ENCODE measurements at regions not wholly inside any gene's neighbourhood (a gene's known extent, or its start where the extent isn't known, plus 50 kb on each side); places are given as distances from the start of the nearest gene placed in this dataset.
"Not testable (repeated sequence)": the region's sequence is repeated elsewhere in the genome, so short reads cannot be mapped to it uniquely, and the experiment has no call there.

DNA sequence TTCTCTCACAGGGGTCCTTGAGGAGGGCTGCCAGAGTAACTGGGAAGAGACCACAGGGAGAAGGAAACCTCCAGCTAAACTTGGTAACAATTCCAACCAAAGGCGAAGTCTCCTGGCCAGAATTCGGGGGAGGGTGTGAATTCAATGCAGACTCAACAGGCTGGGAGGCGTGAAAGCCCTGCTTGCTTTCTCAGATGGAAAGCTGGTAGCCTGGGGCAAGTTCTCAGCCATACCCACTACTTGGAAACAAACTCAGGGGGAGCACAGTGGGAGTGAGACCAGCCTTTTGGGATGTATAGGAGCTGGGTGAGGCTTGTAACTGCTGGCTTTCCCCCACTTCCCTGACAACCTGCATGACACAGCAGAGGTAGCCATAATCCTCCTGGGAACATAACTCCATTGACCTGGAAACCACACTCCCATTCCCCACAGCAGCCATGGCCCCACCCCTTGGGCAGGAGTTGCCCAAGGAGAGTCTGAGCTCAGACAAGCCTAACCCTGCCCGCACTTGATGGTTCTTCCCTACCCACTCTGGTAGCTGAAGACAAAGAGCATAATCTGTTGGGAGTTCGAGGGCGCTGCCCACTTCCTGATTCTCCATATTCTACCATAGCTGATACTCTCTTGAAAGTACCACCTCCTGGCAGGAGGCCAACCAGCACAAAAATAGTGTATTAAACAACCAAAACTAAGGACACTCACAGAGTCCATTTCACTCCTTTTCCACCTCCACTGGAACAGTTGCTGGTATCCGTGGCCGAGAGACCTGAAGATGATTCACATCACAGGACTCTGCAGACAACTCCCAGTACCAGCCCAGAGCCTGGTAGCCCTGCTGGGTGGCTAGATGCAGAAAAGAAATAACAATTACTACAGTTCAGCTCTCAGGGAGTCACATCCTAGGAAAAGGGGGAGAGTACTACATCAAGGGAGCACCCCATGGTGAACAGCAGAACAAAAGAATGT is 123.8 kb downstream of the FAM170A start:
- DNase-seq (ENCODE audit: low read depth), result no peak
- TF ChIP-seq, protein P1, sequence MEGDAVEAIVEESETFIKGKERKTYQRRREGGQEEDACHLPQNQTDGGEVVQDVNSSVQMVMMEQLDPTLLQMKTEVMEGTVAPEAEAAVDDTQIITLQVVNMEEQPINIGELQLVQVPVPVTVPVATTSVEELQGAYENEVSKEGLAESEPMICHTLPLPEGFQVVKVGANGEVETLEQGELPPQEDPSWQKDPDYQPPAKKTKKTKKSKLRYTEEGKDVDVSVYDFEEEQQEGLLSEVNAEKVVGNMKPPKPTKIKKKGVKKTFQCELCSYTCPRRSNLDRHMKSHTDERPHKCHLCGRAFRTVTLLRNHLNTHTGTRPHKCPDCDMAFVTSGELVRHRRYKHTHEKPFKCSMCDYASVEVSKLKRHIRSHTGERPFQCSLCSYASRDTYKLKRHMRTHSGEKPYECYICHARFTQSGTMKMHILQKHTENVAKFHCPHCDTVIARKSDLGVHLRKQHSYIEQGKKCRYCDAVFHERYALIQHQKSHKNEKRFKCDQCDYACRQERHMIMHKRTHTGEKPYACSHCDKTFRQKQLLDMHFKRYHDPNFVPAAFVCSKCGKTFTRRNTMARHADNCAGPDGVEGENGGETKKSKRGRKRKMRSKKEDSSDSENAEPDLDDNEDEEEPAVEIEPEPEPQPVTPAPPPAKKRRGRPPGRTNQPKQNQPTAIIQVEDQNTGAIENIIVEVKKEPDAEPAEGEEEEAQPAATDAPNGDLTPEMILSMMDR (conservative IDR thresholded peaks at IDR 0.05; ENCODE audit: low read length), result no peak
- no peak overlapping the region for H3K4me3 ChIP-seq (ENCODE audit: low read length)

DNA sequence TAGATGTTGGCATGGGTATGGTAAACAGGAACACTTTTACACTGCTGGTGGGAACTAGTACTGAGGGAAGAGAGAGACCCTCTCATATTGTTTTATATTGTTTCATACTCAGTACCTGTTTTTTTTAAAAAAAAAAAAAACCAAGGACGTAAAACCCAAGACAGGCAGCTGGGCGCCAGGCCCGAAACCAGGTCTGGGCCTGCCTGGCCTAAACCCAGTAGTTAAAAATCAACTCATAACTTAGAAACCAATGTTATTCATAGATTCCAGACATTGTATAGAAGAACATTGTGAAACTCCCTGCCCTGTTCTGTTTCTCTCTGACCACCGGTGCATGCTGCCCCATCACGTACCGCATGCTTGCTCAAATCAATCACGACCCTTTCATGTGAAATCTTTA is 125.5 kb downstream of the FAM170A start:
- DNase-seq (ENCODE audit: low read depth); H3K4me3 ChIP-seq (ENCODE audit: low read length): not testable (repeated sequence)

DNA sequence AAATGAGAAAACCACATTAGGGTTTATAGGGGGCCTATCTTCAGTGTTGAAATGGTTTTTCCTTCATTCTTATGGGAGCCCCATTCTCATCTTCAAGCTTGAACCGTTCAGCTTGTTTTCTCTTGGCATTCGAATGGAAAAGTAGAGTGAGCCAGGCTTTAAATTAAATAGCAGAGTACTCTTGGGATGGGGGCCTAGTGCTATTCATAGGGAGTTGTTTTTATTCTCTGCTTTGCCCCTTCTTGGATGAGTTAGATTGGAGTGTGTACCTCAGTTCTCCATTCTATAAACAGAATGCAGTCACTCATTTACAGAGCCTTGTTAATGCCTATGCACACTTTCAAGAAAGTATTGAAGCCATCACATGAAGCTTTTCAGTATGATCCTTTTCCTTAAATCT is 127.9 kb downstream of the FAM170A start:
- DNase-seq (ENCODE audit: low read depth), result no peak
- H3K4me3 ChIP-seq (ENCODE audit: low read length), result no peak overlapping the region
- TF ChIP-seq, protein P1 (conservative IDR thresholded peaks at IDR 0.05; ENCODE audit: low read length), result no peak

DNA sequence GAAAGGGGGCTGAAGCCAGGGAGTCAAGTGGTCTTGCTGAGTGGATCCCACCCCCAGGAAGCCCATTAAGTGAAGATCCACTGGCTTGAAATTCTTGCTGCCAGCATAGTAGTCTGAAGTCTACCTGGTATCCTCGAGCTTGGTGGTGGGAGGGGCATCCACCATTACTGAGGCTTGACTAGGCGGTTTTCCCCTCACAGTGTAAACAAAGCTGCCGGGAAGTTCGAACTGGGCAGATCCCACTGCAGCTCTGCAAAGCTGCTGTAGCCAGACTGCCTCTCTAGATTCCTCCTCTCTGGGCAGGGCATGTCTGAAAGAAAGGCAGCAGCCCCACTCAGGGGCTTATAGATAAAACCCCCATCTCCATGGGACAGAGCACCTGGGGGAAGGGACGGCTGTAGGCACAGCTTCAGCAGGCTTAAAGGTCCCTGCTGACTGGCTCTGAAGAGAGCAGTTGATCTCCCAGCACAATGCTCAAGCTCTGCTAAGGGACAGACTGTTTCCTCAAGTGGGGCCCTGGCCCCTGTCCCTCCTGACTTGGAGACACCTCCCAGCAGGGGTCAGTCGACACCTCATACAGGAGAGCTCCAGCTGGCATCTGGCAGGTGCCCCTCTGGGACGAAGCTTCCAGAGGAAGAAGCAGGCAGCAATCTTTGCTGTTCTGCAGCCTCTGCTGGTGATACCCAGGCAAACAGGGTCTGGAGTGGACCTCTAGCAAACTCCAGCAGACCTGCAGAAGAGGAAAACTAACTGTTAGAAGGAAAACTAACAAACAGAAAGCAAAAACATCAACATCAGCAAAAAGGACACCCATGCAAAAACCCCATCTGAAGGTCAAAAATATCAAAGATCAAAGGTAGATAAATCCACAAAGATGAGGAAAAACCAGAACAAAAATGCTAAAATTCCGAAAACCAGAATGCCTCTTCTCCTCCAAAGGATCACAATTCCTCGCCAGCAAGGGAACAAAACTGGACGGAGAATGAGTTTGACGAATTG is 140.6 kb downstream of the FAM170A start:
- not testable (repeated sequence) for H3K4me3 ChIP-seq (ENCODE audit: low read length); DNase-seq (ENCODE audit: low read depth)

DNA sequence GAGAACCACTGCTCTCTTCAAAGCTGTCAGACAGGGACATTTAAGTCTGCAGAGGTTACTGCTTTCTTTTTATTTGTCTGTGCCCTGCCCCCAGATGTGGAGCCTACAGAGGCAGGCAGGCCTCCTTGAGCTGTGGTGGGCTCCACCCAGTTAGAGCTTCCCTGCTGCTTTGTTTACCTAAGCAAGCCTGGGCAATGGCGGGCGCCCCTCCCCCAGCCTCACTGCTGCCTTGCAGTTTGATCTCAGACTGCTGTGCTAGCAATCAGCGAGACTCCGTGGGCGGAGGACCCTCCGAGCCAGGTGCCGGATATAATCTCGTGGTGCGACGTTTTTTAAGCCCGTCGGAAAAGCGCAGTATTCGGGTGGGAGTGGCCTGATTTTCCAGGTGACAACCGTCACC is 150.8 kb downstream of the FAM170A start:
- not testable (repeated sequence) for H3K4me3 ChIP-seq (ENCODE audit: low read length); DNase-seq (ENCODE audit: low read depth)

DNA sequence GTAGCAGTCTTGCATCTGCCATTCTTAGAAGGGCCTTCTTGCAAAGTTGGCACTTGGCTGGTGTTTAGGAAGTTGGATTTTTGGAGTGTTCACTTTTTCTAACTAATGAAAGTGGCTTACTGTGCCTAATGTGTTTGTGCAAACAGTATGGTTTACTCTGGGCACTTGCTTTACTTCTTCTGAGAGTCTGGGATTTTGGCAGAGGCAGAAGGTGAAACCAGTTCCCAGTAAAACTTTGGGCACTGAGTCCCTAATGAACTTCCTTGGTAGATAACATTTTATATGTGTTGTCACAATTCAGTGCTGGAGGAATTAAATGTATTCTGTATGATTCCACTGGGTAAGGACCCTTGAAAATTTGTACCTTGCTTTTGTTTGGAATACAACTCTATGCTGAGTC is 155.7 kb downstream of the FAM170A start:
- no peak for DNase-seq (ENCODE audit: low read depth)
- TF ChIP-seq, protein P1 (conservative IDR thresholded peaks at IDR 0.05; ENCODE audit: low read length), result no peak
- no peak overlapping the region for H3K4me3 ChIP-seq (ENCODE audit: low read length)

DNA sequence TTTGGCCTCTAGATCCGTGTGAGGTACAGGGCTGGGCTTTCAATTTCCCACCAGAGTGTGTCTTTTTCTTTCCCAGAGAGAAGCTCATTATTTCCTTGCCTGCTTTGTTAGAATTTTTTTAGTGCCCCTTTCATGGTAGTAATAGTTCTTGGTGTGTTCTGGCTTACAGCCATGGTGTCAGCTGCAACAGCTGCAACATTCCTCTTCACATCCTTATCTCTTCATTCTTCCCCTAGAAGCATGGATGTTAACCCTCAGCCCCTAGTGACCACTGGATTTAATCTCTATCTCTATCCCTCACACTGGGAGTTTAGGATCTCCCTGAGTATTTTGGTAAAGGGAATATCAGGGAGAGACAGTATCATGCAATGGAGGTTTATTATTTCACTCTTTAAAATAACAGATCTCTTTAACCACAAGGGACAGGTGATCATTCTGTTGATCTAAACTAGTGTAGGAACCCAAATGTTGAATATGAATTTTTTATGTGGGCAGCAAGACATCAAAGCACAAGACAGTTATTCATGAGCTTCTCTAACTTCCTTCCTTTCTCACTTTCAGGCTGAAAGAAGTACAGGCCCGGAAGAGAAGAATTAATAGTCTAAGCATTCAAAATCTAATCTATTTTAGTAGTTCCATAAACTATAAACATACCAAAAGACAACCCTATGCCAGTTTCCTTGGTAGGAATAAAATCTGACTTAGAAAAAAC is 160.2 kb downstream of the FAM170A start:
- DNase-seq (ENCODE audit: low read depth), result no peak
- TF ChIP-seq, protein P1 (conservative IDR thresholded peaks at IDR 0.05; ENCODE audit: low read length), result no peak
- no peak overlapping the region for H3K4me3 ChIP-seq (ENCODE audit: low read length)

DNA sequence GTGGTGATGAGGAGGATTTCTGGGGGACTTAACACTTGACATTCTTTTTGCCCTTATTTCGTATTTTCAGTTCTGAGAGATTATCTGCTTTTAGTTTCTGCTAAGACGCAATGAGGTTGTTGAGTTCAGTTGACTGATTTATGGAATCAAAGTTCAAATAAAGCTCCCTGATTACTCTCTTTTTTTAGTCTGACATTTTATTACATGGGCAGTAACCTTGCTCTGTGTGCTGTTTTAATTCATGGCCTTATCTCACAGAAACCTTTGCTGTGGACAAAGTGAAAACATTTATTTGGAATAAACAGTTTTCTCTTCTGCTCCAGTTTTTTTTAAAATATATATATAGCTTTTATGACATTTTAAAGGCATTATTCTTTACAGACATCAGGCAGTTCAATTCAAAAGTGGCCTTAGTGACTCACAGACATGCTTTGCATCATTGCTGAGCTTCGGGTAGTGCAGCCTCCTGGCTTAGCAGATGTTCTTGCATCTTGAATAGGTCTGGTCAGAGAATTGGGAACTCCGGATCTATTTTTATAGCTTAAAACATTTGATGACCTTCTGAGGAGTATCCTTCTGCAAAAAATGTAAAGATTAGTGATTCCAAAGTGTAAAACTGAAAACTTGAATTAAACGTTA is 162.9 kb downstream of the FAM170A start:
- no peak overlapping the region for H3K4me3 ChIP-seq (ENCODE audit: low read length)
- DNase-seq (ENCODE audit: low read depth), result no peak
- TF ChIP-seq, protein P1 (conservative IDR thresholded peaks at IDR 0.05; ENCODE audit: low read length), result no peak

Data from AG10803 (cell line).